ENCODE measurements at regions not wholly inside any gene's neighbourhood (a gene's known extent, or its start where the extent isn't known, plus 50 kb on each side); places are given as distances from the start of the nearest gene placed in this dataset.

DNA sequence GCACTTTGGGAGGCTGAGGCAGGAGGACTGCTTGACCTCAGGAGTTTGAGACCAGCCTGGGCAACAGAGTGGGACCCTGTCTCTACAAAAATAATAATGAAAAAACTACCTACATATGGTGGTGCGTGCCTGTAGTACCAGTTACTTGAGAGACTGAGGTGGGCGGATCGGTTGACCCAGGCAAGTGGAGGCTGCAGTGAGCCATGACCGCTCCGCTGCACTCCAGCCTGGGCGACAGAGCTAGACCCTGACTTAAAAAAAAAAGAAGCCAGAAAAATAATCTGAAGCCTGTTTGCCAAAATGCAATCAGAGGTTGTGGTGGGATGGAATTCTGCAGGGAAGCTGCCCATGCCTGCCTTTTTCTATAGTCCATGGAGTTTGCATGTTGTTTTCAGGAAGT, 50.4 kb upstream of the GGTA1 start:
- H3K4me3 ChIP-seq: no peak overlapping the region
- H3K36me3 ChIP-seq: no peaks in the 10 kb centered on the region
- no peaks in the 10 kb centered on the region for H3K27me3 ChIP-seq
- no peak for DNase-seq
- no peaks in the 10 kb centered on the region for H3K9me3 ChIP-seq

- Histone ChIP-seq H3K4me3 (peak overlapping the region; percentile 36), H3K27me3 (no peaks in the 10 kb centered on the region), H3K9me3 (no peaks in the 10 kb centered on the region), H3K36me3 (no peaks in the 10 kb centered on the region)
- DNase-seq: peak; percentile 73
These were observed 51.2 kb upstream of the GGTA1 start for GRCh38 chr9:121550569-121551512.

- DNase-seq: peak; percentile 29
- no peaks in the 10 kb centered on the region for H3K27me3 ChIP-seq
These were observed 52.5 kb upstream of the GGTA1 start for GRCh38 chr9:121551985-121552753.

DNA sequence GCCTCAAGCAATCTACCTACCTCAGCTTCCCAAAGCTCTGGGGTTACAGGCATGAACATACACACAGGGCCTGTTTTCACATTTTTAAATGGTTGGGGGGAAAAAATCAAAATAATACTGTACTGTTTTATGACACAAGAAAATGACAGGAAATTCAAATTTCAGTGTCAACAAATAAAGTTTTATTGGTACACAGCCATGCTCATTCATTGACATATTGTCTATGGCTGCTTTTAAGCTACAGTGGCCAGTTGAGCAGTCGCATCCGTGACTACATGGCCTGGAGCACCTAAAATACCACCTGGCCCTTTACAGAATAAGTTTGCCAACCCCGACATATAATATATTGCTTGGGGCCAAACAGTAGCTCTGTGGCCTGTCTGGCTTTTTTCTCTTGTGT, 56.4 kb upstream of the GGTA1 start:
- H3K27me3 ChIP-seq: no peaks in the 10 kb centered on the region
- no peaks in the 10 kb centered on the region for H3K9me3 ChIP-seq
- no peaks in the 10 kb centered on the region for H3K36me3 ChIP-seq
- H3K4me3 ChIP-seq: no peak overlapping the region
- no peak for DNase-seq

More at GRCh38 chr9:121551985-121552753, 52.5 kb upstream of the GGTA1 start:
- H3K4me3 ChIP-seq: no peak overlapping the region
- H3K36me3 ChIP-seq: no peaks in the 10 kb centered on the region
- H3K9me3 ChIP-seq: no peaks in the 10 kb centered on the region

GRCh38 chr9:121556580-121556979, 56.9 kb upstream of the GGTA1 start:
- Histone ChIP-seq H3K36me3 (no peaks in the 10 kb centered on the region), H3K9me3 (no peaks in the 10 kb centered on the region), H3K4me3 (no peak overlapping the region), H3K27me3 (no peaks in the 10 kb centered on the region)
- peak; percentile 94 for DNase-seq

GRCh38 chr9:121557581-121558447, 58.2 kb upstream of the GGTA1 start:
- Histone ChIP-seq H3K9me3 (no peaks in the 10 kb centered on the region), H3K27me3 (no peaks in the 10 kb centered on the region), H3K36me3 (no peaks in the 10 kb centered on the region), H3K4me3 (no peak overlapping the region)
- DNase-seq: peak; percentile 81

DNA sequence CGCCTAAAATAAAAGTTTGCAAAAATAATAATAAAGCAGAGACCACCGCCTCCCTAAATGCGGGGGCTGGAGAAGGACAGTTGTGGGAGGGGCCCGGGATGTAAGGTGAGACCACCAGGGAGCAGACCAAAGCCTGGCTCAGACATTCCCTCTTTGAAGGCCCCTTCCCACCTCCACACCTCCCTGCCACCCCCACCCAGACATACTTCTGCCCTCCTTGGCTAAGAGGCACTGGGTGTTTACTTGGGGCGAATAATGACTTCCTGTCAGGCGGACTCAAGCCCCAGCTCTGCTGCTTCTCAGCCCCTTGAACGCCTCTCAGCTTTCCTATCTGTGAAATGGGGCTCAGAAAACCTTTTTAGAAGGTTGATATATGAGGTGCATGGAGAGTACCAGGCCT, 58.8 kb upstream of the GGTA1 start:
- DNase-seq: no peak
- no peaks in the 10 kb centered on the region for H3K27me3 ChIP-seq
- no peak overlapping the region for H3K4me3 ChIP-seq
- H3K36me3 ChIP-seq: no peaks in the 10 kb centered on the region
- H3K9me3 ChIP-seq: no peaks in the 10 kb centered on the region

GRCh38 chr9:121559183-121559582, 59.5 kb upstream of the GGTA1 start:
- no peak overlapping the region for H3K4me3 ChIP-seq
- no peaks in the 10 kb centered on the region for H3K36me3 ChIP-seq
- H3K27me3 ChIP-seq: no peaks in the 10 kb centered on the region
- peak; percentile 41 for DNase-seq
- H3K9me3 ChIP-seq: no peaks in the 10 kb centered on the region

DNA sequence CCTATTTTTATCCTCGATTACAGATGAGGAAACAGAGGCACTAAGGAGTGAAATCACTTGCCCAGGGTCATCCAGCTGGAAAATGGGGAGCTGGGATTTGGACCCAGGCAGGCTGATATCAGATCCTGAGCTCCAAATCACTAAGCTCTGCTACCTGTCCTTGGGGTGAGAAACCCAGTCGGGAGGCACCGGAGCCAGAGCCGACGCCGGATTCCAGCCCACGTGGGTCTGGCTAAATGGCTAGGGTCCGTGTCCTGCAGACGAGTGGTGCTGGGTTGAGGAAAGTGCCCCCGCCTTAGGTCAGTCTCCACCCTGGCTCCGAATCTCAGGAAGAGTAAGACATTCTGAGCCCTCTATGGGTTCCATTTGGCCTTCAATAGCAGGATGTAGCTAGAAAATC, 61.3 kb upstream of the GGTA1 start:
- no peaks in the 10 kb centered on the region for H3K27me3 ChIP-seq
- DNase-seq: no peak
- H3K9me3 ChIP-seq: no peaks in the 10 kb centered on the region
- no peak overlapping the region for H3K4me3 ChIP-seq
- no peaks in the 10 kb centered on the region for H3K36me3 ChIP-seq

DNA sequence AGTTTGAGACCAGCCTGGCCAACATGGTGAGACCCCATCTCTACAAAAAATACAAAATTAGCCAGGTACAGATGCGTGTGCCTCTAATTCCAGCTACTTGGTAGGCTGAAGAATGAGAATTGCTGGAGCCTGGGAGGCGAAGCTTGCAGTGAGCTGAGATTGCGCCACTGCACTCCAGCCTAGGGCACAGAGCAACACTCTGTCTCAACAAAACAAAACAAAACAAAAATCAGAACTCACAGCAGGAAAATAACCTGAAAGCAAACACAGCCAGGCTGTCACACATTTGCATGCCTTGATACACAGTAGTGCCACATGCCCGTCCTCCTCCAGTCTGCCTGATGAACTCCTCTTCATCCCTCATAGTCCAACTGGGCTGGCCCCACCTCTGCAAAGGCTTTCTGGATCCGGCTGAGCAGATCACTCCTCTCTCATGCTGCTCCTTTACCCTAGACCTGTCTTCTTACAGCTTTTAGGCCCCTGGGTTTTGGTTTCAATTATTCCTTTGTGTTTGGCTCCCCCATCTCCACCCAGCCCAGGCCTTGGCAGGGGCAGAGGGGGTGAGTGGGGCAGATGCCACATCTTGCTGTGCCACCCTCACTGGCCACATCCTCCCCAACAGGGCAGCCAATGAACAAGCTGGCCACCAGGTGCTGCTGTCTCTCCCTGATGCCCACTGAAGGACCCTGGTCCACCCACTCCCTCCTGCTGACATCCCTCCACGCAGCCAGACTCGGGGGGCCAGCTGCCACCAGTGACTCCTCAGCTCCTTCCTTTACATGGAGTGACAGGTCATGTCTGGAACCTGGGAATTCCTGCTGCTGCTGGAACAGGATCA, 62.0 kb upstream of the GGTA1 start:
- no peaks in the 10 kb centered on the region for H3K27me3 ChIP-seq
- DNase-seq: no peak

GRCh38 chr9:121562301-121562700, 62.7 kb upstream of the GGTA1 start:
- Histone ChIP-seq H3K4me3 (no peak overlapping the region), H3K36me3 (no peaks in the 10 kb centered on the region), H3K27me3 (no peaks in the 10 kb centered on the region)

More for the DNA sequence above, 62.0 kb upstream of the GGTA1 start:
- Histone ChIP-seq H3K9me3 (no peaks in the 10 kb centered on the region), H3K36me3 (no peaks in the 10 kb centered on the region), H3K4me3 (no peak overlapping the region)

DNA sequence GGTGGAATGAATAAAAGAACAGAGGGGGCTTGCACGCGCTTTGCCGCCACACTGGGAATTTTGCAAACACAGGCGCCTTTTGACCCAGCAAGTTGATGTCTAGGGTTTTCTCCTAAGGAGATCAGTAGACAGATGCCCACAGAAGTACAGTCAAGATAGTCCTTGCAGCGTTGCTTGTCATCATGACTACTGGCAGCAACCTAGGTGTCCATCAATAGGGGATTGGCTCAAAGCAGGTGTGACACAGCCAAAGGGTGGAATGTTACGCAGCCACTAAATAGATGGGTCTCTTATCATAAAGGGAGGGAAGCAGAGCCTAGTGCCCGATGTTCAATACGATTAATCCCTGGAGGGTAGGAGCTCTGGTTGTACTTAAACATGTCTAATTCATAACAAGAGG, 63.8 kb upstream of the GGTA1 start:
- H3K27me3 ChIP-seq: no peaks in the 10 kb centered on the region
- H3K4me3 ChIP-seq: no peak overlapping the region
- H3K9me3 ChIP-seq: no peaks in the 10 kb centered on the region
- no peak for DNase-seq
- no peaks in the 10 kb centered on the region for H3K36me3 ChIP-seq

More at GRCh38 chr9:121562301-121562700, 62.7 kb upstream of the GGTA1 start:
- DNase-seq: no peak
- no peaks in the 10 kb centered on the region for H3K9me3 ChIP-seq

DNA sequence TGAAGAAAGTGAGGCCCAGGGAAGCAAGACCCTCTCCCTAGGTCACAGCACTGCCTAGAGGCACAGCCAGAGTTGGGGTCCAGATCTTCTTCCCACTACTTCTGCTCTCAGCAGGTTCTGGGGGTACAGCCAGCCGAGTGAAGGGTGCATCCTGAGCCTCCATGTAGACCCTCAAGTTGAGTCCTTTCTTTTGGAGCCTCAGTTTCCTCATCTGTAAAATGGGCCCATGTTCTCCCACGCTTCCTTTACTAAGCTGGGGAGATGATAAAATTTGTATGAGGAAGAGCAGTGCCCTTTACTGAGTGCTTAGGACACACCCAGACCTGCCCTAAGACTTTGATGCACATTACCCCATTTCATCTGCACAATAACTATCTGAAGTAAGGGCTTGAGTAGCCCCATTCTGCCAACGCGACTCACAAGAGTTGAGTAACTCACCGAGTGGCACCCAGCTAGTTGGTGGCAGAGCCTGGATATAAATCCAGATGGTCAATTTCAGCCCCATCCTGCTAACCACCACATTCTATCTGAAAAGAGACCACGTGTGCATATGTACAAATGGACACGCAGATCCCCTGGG, 64.3 kb upstream of the GGTA1 start:
- Histone ChIP-seq H3K4me3 (no peak overlapping the region), H3K9me3 (no peaks in the 10 kb centered on the region), H3K36me3 (no peaks in the 10 kb centered on the region), H3K27me3 (no peaks in the 10 kb centered on the region)
- no peak for DNase-seq

DNA sequence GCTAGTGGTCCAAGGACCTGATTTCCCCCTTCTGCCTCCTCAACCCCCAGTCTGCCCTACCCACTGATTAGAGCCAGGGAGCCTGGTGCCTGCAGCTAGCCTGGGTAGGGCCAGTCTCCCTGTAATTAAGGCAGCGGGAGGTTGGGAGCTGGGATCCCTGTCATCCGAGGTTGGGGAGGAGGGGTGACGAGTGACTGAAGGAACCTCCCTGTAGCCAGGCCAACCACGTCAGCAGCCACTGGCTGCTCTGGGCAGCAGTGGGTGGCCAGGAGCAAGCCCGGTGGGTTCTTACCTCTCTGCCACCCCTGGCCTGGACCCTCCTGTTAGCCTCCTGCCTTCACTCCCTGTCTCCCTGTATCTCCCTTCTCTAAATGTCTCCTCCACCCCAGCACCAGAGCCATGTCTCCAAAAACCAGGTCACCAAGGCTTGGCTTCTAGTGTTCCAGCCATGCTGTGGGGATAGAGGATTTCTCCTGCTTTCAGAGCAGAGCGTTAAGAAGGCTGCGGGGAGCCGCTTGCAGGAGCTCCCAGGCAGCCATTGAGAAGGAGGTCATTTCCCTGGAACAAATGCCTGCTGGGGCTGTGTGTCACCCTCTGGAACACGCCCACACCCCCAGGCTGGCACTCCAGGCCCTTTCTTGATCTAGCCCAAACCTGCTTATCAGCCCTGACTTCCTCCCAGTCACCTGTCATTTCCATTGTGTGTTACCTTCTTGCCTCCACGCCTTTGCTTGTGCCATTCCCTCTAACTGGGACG, 65.0 kb upstream of the GGTA1 start:
- DNase-seq: no peak
- H3K27me3 ChIP-seq: no peaks in the 10 kb centered on the region
- H3K9me3 ChIP-seq: no peaks in the 10 kb centered on the region
- H3K36me3 ChIP-seq: no peaks in the 10 kb centered on the region
- H3K4me3 ChIP-seq: no peak overlapping the region

Data from MG63 (cell line).